ENCODE measurements at regions not wholly inside any gene's neighbourhood (a gene's known extent, or its start where the extent isn't known, plus 50 kb on each side); places are given as distances from the start of the nearest gene placed in this dataset.
"Not testable (repeated sequence)": the region's sequence is repeated elsewhere in the genome, so short reads cannot be mapped to it uniquely, and the experiment has no call there.

DNA sequence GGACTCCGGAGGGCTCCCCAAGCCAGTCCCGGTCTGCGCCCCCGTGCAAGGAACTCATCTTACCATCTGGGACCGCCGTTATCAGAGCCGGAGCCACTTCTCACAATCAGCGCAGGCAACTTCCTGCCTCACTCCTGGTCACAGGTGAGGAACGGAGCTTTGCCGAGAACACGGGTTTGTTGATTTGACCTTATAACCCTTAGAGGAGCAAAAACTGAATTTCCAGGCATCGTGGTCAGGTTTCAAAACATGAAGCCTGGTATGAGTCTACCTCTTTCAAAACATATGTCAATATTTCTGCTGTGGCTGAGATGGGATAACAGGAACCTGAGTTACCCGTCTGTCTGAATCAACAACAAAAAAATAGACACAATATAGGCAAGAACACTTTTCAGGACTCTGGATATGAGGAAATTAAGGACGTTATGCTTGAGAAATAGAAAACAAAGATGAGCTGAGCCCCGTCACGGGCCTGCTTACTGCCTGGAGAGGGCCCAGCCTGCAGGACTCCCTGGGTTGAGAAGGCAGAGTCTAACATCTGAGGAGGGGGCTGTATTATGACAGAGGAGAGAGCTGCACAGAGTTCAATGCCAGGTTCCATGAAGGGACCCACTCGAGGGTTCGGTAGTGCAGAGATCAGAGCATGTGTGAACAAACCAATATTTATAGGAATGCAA is 148.7 kb downstream of the NDUFA10 start:
- DNase-seq, result no peak
- Mint-ChIP-seq H3K4me3 (no peak overlapping the region), H3K9me3 (no peaks in the 10 kb centered on the region), H3K27ac (no peak overlapping the region), H3K27me3 (peaks cover 8% of the 10 kb centered on the region), H3K4me1 (no peaks in the 10 kb centered on the region), H3K36me3 (ENCODE audit: low read depth) (no peaks in the 10 kb centered on the region)
- no peak for ATAC-seq

DNA sequence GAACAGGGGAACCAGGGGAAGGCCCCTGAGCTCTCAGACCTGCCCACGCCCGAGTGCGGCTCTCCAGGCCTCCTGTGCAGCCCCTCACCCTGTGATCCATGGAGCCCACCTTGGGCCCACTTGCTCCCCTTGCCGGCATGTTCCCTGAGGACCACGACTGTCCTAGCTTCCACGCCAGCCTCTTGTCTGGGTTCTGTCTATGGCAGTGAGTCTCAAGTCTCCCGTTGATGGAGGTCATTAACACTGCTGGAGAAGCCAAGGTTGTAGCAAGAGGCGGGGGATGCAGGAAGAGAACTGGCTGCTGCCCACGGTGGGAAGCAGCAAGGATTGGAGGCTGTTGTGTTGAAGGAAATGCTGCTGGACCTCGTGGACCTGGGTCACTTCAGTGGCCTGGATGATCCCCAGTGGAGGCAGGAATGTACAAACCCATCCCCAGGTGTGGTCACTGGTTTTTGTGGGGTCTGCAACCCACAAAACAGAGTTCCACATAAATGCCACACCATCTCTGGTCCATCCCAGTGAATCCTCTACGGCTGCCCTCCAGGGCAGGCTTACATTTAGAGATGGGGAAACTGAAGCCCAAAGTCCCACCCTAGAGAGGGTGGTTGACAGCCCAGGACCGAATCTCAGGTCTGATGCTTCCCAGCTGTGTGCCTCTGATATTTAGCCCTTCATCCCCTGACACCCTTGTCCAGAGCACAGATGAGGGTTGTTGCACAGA is 150.3 kb downstream of the NDUFA10 start:
- ATAC-seq (no peak), DNase-seq (no peak)

DNA sequence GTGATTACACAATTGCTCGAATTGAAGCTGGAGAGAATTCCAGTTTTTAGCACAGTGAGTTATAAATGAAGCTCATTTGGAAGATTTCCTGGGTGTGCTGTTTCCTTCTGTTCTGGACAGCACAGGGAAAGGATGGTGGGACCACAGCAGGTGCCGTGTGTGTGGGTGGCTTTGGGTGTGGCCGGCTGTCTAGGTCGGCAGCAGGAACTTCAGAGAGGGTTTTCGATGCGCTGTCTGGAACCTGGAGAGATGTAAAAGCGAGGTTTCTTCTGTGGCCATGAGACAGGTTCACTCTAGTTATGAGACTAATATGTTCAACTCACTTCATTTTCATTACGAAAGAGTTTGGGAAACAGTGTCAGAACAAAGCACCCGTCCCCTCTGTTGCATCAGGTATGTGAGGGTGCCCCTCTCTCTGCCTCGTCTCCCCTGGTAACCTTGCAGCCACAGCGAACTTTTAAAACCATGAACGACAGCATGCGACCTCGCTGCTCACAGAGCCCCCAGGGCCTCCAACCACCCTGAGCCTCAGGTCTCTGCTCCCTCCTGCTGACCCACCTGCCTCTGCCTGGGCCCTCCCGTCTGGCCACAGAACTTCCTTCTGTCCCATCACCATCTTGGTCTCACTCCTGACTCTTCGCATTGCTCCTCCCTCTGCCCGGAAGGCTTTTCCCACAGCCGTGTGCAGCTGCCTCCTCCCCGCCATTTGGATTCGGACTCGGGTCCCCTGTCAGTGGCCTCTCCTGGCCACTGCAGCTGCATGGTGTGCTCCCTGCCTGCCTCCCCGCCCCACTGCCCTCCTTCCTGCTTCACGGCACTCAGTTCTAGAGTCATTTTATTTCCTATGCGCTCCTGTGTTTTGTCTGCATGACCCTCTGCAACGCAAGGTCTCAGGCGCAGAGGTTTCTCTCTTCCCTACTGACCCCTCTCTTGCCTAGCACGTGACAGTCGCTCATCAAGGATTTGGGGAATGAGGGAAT is 151.2 kb downstream of the NDUFA10 start:
- no peak for ATAC-seq
- no peaks in the 10 kb centered on the region for H3K4me1 Mint-ChIP-seq
- H3K4me3 Mint-ChIP-seq, result no peak overlapping the region
- DNase-seq, result no peak
- H3K9me3 Mint-ChIP-seq, result no peaks in the 10 kb centered on the region
- no peaks in the 10 kb centered on the region for H3K36me3 Mint-ChIP-seq (ENCODE audit: low read depth)
- H3K27ac Mint-ChIP-seq, result no peak overlapping the region
- peaks cover 3% of the 10 kb centered on the region for H3K27me3 Mint-ChIP-seq

More for the DNA sequence above, 150.3 kb downstream of the NDUFA10 start:
- Mint-ChIP-seq H3K9me3 (no peaks in the 10 kb centered on the region), H3K36me3 (ENCODE audit: low read depth) (no peaks in the 10 kb centered on the region), H3K4me3 (no peak overlapping the region), H3K27me3 (peaks cover 3% of the 10 kb centered on the region), H3K4me1 (no peaks in the 10 kb centered on the region), H3K27ac (no peak overlapping the region)

DNA sequence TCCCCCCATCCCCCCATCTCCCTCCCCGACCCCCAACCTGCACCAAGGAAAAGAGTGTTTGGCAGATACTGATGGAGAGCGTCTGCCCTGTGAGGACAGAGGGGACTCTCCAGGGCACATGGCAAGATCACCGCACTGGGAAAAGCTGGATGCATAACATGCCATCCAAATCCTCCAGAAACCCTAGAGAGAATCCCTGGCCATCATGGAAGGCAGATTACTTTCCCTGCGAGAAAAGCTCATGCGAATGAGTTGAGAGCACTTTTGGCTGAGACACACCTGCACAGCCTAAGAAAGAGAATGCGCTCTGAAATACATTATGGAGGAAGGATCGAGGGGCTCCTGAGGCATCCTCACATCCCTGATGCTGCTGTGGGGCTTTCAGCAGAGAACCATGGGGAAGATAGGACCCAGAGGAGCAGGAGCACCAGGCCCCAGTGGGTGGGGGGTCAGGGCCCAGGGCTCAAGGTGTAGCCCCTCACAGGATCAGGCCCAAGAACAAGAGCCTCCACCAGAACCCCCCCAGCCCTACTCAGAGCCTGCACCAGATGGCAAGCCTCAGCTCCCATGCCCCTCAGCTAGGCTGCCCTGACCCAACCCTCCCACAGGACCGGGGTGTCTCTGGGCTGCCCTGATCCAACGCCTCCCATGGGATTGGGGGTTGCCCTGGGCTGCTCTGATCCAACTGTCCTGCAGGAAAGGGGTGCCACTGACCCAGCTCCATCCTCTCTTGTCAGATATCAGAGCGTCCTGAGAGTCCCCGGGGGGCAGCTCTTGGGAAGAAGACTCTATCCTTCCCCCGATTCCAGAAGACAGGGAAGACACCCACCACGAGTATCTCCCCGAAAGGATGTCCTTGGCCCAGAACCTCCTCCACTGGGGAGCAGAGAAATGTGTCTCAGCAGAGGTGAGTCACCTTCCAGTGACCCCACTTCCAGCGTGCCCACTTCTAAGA is 153.4 kb downstream of the NDUFA10 start:
- no peak for ATAC-seq
- no peaks in the 10 kb centered on the region for H3K9me3 Mint-ChIP-seq
- no peak for DNase-seq

DNA sequence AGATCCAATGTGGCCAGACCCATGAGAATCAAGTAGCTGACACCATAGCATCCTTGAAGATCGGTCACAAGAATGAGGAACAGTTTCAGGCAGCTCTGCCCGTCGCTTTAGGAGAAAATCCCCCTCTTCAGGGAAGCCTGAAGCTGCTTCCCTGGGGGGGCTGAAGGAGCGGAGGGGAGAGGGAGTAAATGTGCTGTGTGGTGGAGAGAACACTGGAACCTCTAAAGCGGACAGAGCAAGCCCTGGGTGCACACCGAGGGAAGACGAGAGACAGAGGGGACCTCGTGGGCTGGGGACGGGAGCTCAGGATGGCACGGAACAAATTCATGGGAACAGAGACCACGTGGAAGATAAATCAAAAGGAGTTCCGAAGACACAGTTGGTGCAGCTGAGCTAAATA is 154.3 kb downstream of the NDUFA10 start:
- H3K9me3 Mint-ChIP-seq, result no peaks in the 10 kb centered on the region
- ATAC-seq, result no peak
- H3K4me1 Mint-ChIP-seq, result no peaks in the 10 kb centered on the region
- H3K4me3 Mint-ChIP-seq, result no peak overlapping the region
- DNase-seq, result no peak
- no peak overlapping the region for H3K27ac Mint-ChIP-seq
- no peaks in the 10 kb centered on the region for H3K36me3 Mint-ChIP-seq (ENCODE audit: low read depth)
- no peaks in the 10 kb centered on the region for H3K27me3 Mint-ChIP-seq

More for the DNA sequence above, 153.4 kb downstream of the NDUFA10 start:
- Mint-ChIP-seq H3K36me3 (ENCODE audit: low read depth) (no peaks in the 10 kb centered on the region), H3K27ac (no peak overlapping the region), H3K4me1 (no peaks in the 10 kb centered on the region), H3K27me3 (peaks cover 3% of the 10 kb centered on the region), H3K4me3 (no peak overlapping the region)

DNA sequence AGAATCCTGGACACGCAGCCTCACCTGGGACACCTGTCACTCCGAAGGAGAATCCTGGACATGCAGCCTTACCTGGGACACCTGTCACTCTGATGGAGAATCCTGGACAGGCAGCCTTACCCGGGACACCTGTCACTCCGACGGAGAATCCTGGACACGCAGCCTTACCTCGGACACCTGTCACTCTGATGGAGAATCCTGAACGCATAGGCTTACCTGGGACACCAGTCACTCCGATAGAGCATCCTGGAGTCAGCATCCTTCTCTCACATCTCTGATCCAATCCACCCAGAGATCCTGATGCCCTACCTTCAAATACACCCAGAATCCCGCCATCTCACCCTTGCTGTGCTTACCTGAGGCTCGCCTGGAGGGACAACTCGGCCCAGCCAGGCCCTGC is 154.9 kb downstream of the NDUFA10 start:
- Mint-ChIP-seq H3K4me3 (no peak overlapping the region), H3K36me3 (ENCODE audit: low read depth) (no peaks in the 10 kb centered on the region), H3K4me1 (no peaks in the 10 kb centered on the region), H3K9me3 (no peaks in the 10 kb centered on the region), H3K27me3 (no peaks in the 10 kb centered on the region), H3K27ac (no peak overlapping the region)
- no peak for ATAC-seq
- no peak for DNase-seq

DNA sequence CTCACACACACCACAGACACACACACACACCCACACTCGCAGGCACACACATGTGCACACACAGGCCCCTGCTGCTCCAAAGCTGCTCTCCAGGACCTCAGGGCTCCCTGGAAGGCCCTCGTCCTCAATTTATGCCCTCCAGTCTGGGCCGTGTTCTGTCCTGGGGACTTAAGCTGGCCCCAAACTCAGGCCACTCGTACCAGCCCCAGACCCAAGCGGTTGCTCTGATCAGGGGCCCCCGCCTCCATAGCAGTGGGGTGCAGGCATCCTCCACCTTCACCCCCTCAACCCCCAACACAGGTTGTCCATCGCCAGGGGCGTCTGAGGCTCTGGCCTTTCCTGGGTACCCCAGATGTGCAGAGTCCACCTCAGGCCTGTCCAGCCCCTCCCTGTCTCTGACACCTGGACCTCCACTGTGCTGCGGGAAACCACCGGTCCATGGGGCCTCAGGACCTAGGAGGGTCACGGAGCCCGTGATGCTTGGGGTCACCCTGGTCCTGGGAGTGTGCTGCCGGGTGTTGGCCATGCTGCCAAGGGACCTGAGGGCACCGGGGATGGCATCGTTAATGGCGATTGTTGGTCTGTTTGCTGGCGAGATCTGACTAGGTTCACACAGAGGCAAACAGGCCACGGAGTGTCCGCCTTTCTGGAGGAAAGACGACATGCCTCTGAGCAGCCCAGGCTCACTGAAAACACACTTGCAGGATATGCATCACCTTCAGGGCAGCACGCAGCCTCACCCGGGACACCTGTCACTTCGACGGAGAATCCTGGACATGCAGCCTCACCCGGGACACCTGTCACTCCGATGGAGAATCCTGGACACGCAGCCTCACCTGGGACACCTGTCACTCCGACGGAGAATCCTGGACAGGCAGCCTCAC is 155.6 kb downstream of the NDUFA10 start:
- Mint-ChIP-seq H3K4me3 (no peak overlapping the region), H3K36me3 (ENCODE audit: low read depth) (no peaks in the 10 kb centered on the region), H3K27ac (no peak overlapping the region), H3K27me3 (no peaks in the 10 kb centered on the region), H3K9me3 (no peaks in the 10 kb centered on the region), H3K4me1 (no peaks in the 10 kb centered on the region)
- ATAC-seq (no peak), DNase-seq (no peak)

DNA sequence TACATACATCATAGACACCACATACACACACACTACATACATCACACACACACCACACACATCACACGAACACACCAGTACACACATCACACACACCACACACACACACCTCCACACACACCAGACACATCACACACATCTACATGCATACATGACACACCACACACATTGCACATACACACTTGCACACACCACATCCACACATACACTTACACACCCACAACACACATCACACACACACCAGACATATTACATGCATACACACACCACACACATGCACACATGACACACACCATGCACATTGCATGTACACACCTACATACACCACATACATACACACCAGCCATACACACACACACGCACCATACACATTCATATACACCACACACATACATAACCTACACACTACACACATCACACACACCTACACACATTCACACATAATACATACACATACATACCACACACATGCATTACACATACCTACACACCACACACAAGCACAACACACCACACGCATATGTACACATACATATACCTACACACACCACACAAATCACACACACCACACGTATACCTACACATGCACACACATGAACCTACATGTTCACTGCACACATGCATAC is 156.5 kb downstream of the NDUFA10 start:
- no peak for ATAC-seq
- H3K27ac Mint-ChIP-seq, result no peak overlapping the region

DNA sequence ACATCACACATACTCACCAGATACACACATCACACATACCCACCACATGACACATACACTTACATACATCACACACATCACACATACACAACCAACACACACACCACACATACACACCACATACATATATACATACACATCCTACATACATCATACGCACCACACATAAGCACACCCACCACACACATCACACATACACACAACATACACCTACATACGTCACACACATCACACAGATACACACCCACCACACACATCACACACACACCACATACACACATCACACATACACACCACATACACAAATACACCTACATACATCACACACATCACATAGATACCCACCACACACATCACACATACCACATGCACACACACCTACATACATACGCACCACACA is 158.4 kb downstream of the NDUFA10 start:
- Mint-ChIP-seq H3K27me3 (no peaks in the 10 kb centered on the region), H3K36me3 (ENCODE audit: low read depth) (no peaks in the 10 kb centered on the region), H3K4me3 (no peak overlapping the region), H3K27ac (no peak overlapping the region), H3K9me3 (no peaks in the 10 kb centered on the region), H3K4me1 (no peaks in the 10 kb centered on the region)
- no peak for DNase-seq
- no peak for ATAC-seq

More for the DNA sequence above, 156.5 kb downstream of the NDUFA10 start:
- Mint-ChIP-seq H3K9me3 (no peaks in the 10 kb centered on the region), H3K27me3 (no peaks in the 10 kb centered on the region), H3K4me1 (no peaks in the 10 kb centered on the region), H3K4me3 (no peak overlapping the region), H3K36me3 (ENCODE audit: low read depth) (no peaks in the 10 kb centered on the region)
- no peak for DNase-seq

DNA sequence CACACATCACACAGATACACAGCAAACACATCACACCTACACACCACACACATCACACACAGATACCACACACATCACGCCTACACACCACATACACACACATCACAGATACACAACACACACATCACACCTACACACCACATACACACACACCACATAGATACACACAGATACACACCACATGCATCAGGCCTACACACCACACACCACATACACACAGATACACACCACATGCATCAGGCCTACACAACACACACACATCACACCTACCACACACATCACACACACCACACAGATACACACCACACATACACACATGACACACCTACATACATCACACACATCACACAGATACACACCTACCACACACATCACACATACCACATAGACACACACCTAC is 158.8 kb downstream of the NDUFA10 start:
- ATAC-seq (no peak), DNase-seq (no peak)
- no peaks in the 10 kb centered on the region for H3K9me3 Mint-ChIP-seq
- H3K36me3 Mint-ChIP-seq (ENCODE audit: low read depth), result no peaks in the 10 kb centered on the region
- no peaks in the 10 kb centered on the region for H3K4me1 Mint-ChIP-seq
- H3K4me3 Mint-ChIP-seq, result no peak overlapping the region
- H3K27me3 Mint-ChIP-seq, result no peaks in the 10 kb centered on the region
- no peak overlapping the region for H3K27ac Mint-ChIP-seq

DNA sequence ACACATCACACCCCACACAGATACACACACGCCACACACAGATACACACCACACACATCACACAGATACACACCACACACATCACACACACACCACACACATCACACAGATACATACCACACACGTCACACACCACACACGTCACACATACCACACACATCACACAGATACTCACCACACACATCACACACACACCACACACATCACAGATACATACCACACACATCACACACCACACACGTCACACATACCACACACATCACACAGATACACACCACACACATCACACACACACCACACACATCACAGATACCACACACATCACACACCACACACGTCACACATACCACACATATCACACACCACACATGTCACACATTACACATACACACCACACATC is 159.3 kb downstream of the NDUFA10 start:
- ATAC-seq; H3K27me3 Mint-ChIP-seq; DNase-seq; H3K27ac Mint-ChIP-seq; H3K9me3 Mint-ChIP-seq; H3K4me3 Mint-ChIP-seq; H3K36me3 Mint-ChIP-seq (ENCODE audit: low read depth); H3K4me1 Mint-ChIP-seq: not testable (repeated sequence)

DNA sequence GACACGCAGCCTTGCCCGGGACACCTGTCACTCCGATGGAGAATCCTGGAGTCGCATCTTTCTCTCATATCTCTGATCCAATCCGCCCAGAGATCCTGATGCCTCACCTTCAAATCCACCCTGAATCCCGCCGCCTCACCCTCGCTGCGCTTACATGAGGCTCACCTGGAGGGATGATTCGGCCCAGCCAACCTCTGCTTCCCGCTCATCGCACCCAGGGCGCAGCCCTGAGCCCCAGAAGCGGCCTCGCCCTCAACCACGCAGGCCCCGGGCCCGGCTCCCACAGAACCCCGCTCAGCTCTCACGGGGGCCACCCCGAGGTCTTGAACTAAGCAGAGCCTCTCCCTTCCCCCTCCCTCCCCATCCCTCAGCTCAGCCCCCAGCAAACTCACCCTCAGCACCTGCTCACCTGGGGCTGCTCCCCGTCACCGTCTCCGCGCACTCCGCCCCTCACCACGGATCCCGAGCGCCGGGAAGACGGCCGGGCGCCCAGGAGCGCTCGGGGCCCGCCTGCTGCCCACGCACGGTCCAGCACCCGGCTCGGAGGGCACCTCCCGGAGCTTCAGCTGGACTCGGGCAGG is 160.0 kb downstream of the NDUFA10 start:
- Mint-ChIP-seq H3K27me3 (no peaks in the 10 kb centered on the region), H3K9me3 (no peaks in the 10 kb centered on the region), H3K27ac (no peak overlapping the region), H3K4me3 (no peak overlapping the region), H3K4me1 (no peaks in the 10 kb centered on the region), H3K36me3 (ENCODE audit: low read depth) (no peaks in the 10 kb centered on the region)
- ATAC-seq (no peak), DNase-seq (no peak)

Data from activated naive CD8-positive, alpha-beta T cell treated with anti-CD3 and anti-CD28 coated beads, Interleukin-2, amount 50 U/mL, for 24 hours (primary cell).